HepG2 (cell line): ENCODE measurements at regions not wholly inside any gene's neighbourhood (a gene's known extent, or its start where the extent isn't known, plus 50 kb on each side); places are given as distances from the start of the nearest gene placed in this dataset.

Source experiments
- CHD2 ChIP-seq: IDR thresholded peaks from 2 replicates; pipeline ENCODE4 v1.6.1; 2011; ENCODE audit warnings: low read depth, low read length, improper control_type of control experiment
- CTCF ChIP-seq: sonication (generic); formaldehyde crosslinking; IDR thresholded peaks from 2 replicates; pipeline ENCODE4 v1.5.0; 2020; ENCODE audit warnings: mild to moderate bottlenecking, missing genetic modification reagents, moderate library complexity
- HMG20A ChIP-seq: IDR thresholded peaks from 2 replicates; pipeline ENCODE4 v1.6.1; 2016; ENCODE audit warnings: borderline replicate concordance
- POLR2A ChIP-seq, 2 experiments: IDR thresholded peaks; 2 replicates each; pipeline ENCODE4 v1.6.1; 2011; ENCODE audit warnings: low read depth in 2 of 2, low read length in 2 of 2, mild to moderate bottlenecking in 1 of 2, moderate library complexity in 1 of 2; ENCODE audit not compliant: insufficient read depth in 1 of 2
- POLR2AphosphoS5 ChIP-seq: IDR thresholded peaks from 2 replicates; pipeline ENCODE4 v1.6.1; 2012; ENCODE audit warnings: low read depth, low read length
- SUZ12 ChIP-seq: fragments of 150-350 bp; IDR thresholded peaks from 2 replicates; pipeline ENCODE4 v1.6.1; 2014; ENCODE audit warnings: low read depth, low read length
- TCF7L2 ChIP-seq: IDR thresholded peaks from 2 replicates; pipeline ENCODE4 v1.6.1; 2011; ENCODE audit warnings: mild to moderate bottlenecking, low read depth, low read length, moderate library complexity
- THAP7 ChIP-seq: sonication (generic); formaldehyde crosslinking; IDR thresholded peaks from 2 replicates; pipeline ENCODE4 v1.8.1; 2023; ENCODE audit warnings: mild to moderate bottlenecking, missing genetic modification reagents
- TP53 ChIP-seq: sonication (generic); formaldehyde crosslinking; conservative IDR thresholded peaks from 2 replicates; pipeline ENCODE4 v1.4.0; 2020; ENCODE audit warnings: missing genetic modification reagents
- ZNF143 ChIP-seq: sonication (generic); formaldehyde crosslinking; IDR thresholded peaks from 2 replicates; pipeline ENCODE4 v1.4.0; 2020; ENCODE audit warnings: missing genetic modification reagents
- ZNF24 ChIP-seq: fragments of 450-650 bp; IDR thresholded peaks from 2 replicates; pipeline ENCODE4 v1.6.1; 2017; ENCODE audit warnings: antibody characterized with exemption, mild to moderate bottlenecking
- ZNF530 ChIP-seq: sonication (generic); formaldehyde crosslinking; IDR thresholded peaks from 2 replicates; pipeline ENCODE4 v1.5.0; 2020; ENCODE audit warnings: low read depth, mild to moderate bottlenecking, missing genetic modification reagents
- TF ChIP-seq, protein P1 (sequence below): sonication (generic); formaldehyde crosslinking; IDR thresholded peaks from 2 replicates; pipeline ENCODE4 v1.8.1; 2023; ENCODE audit warnings: mild to moderate bottlenecking, inconsistent platforms, moderate library complexity, missing genetic modification reagents, borderline replicate concordance
- TF ChIP-seq, protein P2 (sequence below): IDR thresholded peaks from 2 replicates; pipeline ENCODE4 v1.6.1; 2016; ENCODE audit warnings: missing compliant biosample characterization, missing genetic modification reagents, borderline replicate concordance

DNA sequence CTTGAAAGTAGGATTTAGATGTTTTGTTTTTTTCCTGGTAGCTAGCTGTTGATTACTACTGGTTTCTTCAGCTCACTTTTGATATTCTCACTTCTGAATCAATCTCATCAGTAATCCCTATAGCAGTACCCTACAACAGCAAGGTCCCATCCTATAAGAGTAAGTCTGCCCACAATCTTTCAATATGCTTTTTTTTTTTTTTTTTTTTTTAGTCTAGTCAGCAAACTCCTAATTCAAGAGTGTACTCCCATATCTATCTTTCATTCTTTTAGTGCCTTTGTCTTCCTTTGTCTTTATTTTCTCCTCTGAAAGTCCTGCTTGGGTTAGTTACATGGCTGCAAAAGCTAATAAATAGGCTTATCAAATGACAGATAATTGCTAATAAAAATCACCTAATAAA lies 362.4 kb upstream of the RIOK2 start:
- TF ChIP-seq SUZ12, result no peak
- TF ChIP-seq, protein P1, sequence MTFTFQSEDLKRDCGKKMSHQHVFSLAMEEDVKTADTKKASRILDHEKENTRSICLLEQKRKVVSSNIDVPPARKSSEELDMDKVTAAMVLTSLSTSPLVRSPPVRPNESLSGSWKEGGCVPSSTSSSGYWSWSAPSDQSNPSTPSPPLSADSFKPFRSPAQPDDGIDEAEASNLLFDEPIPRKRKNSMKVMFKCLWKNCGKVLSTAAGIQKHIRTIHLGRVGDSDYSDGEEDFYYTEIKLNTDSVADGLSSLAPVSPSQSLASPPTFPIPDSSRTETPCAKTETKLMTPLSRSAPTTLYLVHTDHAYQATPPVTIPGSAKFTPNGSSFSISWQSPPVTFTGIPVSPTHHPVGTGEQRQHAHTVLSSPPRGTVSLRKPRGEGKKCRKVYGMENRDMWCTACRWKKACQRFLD (CRISPR knock-in tag), result no peak
- TF ChIP-seq CHD2, result no peak
- no peak for TF ChIP-seq POLR2A (IDR thresholded peaks at IDR 0.05; ENCODE audit: insufficient read depth in 1 of 2, low read depth in 2 of 2, low read length in 2 of 2)
- no peak for TF ChIP-seq TCF7L2
- TF ChIP-seq HMG20A, result no peak
- no peak for TF ChIP-seq ZNF530 (CRISPR knock-in tag)
- no peak for TF ChIP-seq TP53 (CRISPR knock-in tag)
- no peak for TF ChIP-seq THAP7 (CRISPR knock-in tag)
- no peak for TF ChIP-seq ZNF143 (CRISPR knock-in tag)
- TF ChIP-seq POLR2AphosphoS5, result no peak
- TF ChIP-seq CTCF, result no peak
- TF ChIP-seq ZNF24, result no peak
- TF ChIP-seq, protein P2, sequence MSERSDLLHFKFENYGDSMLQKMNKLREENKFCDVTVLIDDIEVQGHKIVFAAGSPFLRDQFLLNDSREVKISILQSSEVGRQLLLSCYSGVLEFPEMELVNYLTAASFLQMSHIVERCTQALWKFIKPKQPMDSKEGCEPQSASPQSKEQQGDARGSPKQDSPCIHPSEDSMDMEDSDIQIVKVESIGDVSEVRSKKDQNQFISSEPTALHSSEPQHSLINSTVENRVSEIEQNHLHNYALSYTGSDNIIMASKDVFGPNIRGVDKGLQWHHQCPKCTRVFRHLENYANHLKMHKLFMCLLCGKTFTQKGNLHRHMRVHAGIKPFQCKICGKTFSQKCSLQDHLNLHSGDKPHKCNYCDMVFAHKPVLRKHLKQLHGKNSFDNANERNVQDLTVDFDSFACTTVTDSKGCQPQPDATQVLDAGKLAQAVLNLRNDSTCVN (CRISPR knock-in tag), result no peak
